ENCODE measurements at regions not wholly inside any gene's neighbourhood (a gene's known extent, or its start where the extent isn't known, plus 50 kb on each side); places are given as distances from the start of the nearest gene placed in this dataset.

DNA sequence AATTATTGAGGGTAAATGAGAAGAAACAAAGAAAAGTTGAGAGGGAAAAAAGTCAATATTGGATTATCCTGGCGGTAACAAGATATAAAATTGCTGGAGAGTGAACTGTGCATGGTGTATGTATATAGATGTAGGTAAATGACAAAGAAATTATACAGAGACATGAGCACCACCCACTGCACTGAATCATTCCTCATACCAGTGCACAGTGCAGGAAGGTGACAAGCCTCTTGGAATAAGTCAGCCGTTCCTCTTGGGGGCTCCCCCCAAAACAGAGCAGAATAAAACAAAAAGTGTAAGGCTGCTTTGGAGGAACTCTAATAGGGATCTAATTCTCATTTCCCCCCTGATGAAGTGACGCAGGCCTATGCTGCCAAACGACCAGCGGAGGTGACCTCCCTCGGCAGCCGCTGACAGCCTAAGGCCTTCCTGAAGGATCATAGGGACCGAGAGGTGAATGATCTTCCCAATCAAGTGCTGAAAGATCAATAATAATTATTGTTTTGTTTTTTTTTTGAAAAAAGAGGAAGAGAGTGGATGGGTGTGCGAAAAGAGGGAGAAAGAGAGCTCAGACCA, 245.0 kb downstream of the PSAT1 start:
- no peaks in the 10 kb centered on the region for H3K4me1 ChIP-seq
- 69 to 78% (median 75%) methylated on average over 9 of the region's 9 CpGs for WGBS, 5 donors
- no peaks in the 10 kb centered on the region for H3K9me3 ChIP-seq
- no peaks in the 10 kb centered on the region for H3K36me3 ChIP-seq
- no peak for DNase-seq
- no peak overlapping the region for H3K4me3 ChIP-seq
- no peaks in the 10 kb centered on the region for H3K27me3 ChIP-seq
- TF ChIP-seq, protein P1, sequence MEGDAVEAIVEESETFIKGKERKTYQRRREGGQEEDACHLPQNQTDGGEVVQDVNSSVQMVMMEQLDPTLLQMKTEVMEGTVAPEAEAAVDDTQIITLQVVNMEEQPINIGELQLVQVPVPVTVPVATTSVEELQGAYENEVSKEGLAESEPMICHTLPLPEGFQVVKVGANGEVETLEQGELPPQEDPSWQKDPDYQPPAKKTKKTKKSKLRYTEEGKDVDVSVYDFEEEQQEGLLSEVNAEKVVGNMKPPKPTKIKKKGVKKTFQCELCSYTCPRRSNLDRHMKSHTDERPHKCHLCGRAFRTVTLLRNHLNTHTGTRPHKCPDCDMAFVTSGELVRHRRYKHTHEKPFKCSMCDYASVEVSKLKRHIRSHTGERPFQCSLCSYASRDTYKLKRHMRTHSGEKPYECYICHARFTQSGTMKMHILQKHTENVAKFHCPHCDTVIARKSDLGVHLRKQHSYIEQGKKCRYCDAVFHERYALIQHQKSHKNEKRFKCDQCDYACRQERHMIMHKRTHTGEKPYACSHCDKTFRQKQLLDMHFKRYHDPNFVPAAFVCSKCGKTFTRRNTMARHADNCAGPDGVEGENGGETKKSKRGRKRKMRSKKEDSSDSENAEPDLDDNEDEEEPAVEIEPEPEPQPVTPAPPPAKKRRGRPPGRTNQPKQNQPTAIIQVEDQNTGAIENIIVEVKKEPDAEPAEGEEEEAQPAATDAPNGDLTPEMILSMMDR (IDR thresholded peaks at IDR 0.05) = no peak
- no peak for TF ChIP-seq EP300 (IDR thresholded peaks at IDR 0.05)
- no peak for TF ChIP-seq POLR2A (IDR thresholded peaks at IDR 0.05)
- TF ChIP-seq POLR2AphosphoS5 (IDR thresholded peaks at IDR 0.05) = no peak
- intact Hi-C loops (cut with DNase I; ENCODE audit: low total_unique reads) = no loop called here
- H3K27ac ChIP-seq = no peak overlapping the region

DNA sequence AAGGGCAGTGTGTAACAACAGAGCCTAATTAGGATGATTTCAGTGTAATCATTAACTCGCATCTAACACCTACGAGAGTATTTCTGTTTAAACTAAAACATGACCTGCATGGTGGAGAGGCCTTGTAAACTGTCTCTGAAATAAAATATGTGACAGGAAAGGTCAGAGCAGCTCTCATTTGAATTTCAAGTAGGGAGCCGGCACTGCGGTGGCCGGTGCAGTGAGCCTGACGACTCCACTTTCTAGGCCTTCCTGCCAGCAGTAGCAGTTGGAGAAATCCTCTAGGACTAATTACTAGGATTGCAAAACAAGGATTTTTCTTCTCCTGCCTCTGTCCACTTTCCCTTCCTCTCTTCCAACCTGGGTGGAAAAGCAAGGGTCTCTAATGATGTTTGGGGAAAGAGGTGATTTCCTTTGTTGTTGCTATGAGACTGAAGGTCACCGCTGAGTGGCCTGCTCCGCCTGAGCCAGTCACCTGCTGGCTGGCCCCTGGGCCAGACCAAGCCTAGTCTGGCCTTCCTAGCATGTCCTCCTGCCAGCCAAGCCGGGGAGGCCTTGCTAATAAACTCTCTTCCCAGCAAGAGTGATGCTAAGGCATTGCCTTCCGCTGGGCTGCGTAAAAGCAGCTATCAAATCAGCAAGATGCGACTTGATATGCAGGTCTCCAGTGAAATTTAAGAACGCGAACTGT, 245.7 kb downstream of the PSAT1 start:
- intact Hi-C loops (cut with DNase I; ENCODE audit: low total_unique reads) = no loop called here
- TF ChIP-seq, protein P1 (IDR thresholded peaks at IDR 0.05) = no peak
- TF ChIP-seq POLR2AphosphoS5 (IDR thresholded peaks at IDR 0.05) (no peak), POLR2A (IDR thresholded peaks at IDR 0.05) (no peak), EP300 (IDR thresholded peaks at IDR 0.05) (no peak)

GRCh38 chr9:78543353-78543752, 246.4 kb downstream of the PSAT1 start:
- TF ChIP-seq, protein P1 (IDR thresholded peaks at IDR 0.05) = no peak
- TF ChIP-seq POLR2AphosphoS5 (IDR thresholded peaks at IDR 0.05) (no peak), EP300 (IDR thresholded peaks at IDR 0.05) (no peak), POLR2A (IDR thresholded peaks at IDR 0.05) (no peak)
- no peaks in the 10 kb centered on the region for H3K36me3 ChIP-seq

More for the DNA sequence above, 245.7 kb downstream of the PSAT1 start:
- Histone ChIP-seq H3K9me3 (no peaks in the 10 kb centered on the region), H3K4me1 (no peaks in the 10 kb centered on the region), H3K36me3 (no peaks in the 10 kb centered on the region), H3K27ac (no peak overlapping the region), H3K27me3 (no peaks in the 10 kb centered on the region), H3K4me3 (no peak overlapping the region)
- 65 to 78% (median 74%) methylated on average over 14 of the region's 14 CpGs for WGBS, 5 donors
- peak in 1 of 2 donors; percentile 11 for DNase-seq

DNA sequence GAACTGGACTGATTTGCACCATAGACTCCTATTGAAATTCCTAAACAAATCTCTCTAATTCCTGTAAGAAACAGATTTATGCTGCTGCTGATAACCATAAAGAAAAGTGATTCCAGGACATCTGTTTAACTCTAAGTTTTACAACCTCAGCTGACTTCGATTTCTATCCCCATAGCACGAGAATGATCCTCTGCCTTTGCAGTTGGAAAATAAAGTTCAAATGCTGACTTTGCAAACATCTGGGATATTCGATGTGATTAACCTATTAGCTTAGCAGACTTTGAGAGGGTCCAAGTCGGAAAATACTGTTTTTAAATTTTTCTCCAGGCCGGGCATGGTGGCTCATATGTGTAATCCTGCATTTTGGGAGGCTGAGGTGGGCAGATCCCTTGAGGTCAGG, 247.3 kb downstream of the PSAT1 start:
- H3K36me3 ChIP-seq = no peaks in the 10 kb centered on the region
- DNase-seq = no peak
- H3K9me3 ChIP-seq = no peaks in the 10 kb centered on the region
- no peak for TF ChIP-seq POLR2A (IDR thresholded peaks at IDR 0.05)
- TF ChIP-seq POLR2AphosphoS5 (IDR thresholded peaks at IDR 0.05) = no peak
- TF ChIP-seq, protein P1 (IDR thresholded peaks at IDR 0.05) = no peak
- no peak overlapping the region for H3K27ac ChIP-seq
- intact Hi-C loops (cut with DNase I; ENCODE audit: low total_unique reads) = no loop called here
- H3K27me3 ChIP-seq = no peaks in the 10 kb centered on the region
- no peaks in the 10 kb centered on the region for H3K4me1 ChIP-seq
- H3K4me3 ChIP-seq = no peak overlapping the region
- 75 to 86% (median 82%) methylated on average over 5 of the region's 5 CpGs for WGBS, 5 donors

More at GRCh38 chr9:78543353-78543752, 246.4 kb downstream of the PSAT1 start:
- no peaks in the 10 kb centered on the region for H3K9me3 ChIP-seq
- H3K4me3 ChIP-seq = no peak overlapping the region
- no peak for DNase-seq
- intact Hi-C loops (cut with DNase I; ENCODE audit: low total_unique reads) = no loop called here
- no peaks in the 10 kb centered on the region for H3K27me3 ChIP-seq
- 60 to 79% (median 70%) methylated on average over 3 of the region's 3 CpGs for WGBS, 5 donors
- no peaks in the 10 kb centered on the region for H3K4me1 ChIP-seq
- H3K27ac ChIP-seq = no peak overlapping the region

All from stomach (tissue), 8 donors.